OCI-LY7 (cell line): ENCODE measurements at regions not wholly inside any gene's neighbourhood (a gene's known extent, or its start where the extent isn't known, plus 50 kb on each side); places are given as distances from the start of the nearest gene placed in this dataset.
"Not testable (repeated sequence)": the region's sequence is repeated elsewhere in the genome, so short reads cannot be mapped to it uniquely, and the experiment has no call there.

Source experiments
- BruUV-seq: library from RNA; stranded (reverse); fragments of 400-500 nt; replicated peaks from 2 replicates; lab custom pipeline; 2021; lab: Mats Ljungman, UMichigan
- CTCF ChIA-PET: fragments of 300-600 bp; sonication (Branson Sonifier 250); formaldehyde crosslinking; loops from one replicate; lab custom pipeline; 2022; ENCODE audit warnings: antibody characterized with exemption; ENCODE audit not compliant: unreplicated experiment; lab: Charles Lee
- POLR2A ChIA-PET: fragments of 300-600 bp; sonication (Branson Sonifier 250); formaldehyde crosslinking; loops from one replicate; lab custom pipeline; 2022; ENCODE audit warnings: antibody characterized with exemption; lab: Charles Lee
- DNase-seq: peaks from one replicate; pipeline ENCODE4 v3.0.0-alpha.2; 2015; ENCODE audit warnings: low spot score
- H2AFZ ChIP-seq: fragments of 200-600 bp; sonication (generic), shearing (Covaris generic); 2 replicates; pipeline ENCODE4 v1.6.1; 2014; ENCODE audit warnings: mild to moderate bottlenecking, antibody characterized with exemption, low read length, moderate library complexity
- H3K27ac ChIP-seq: fragments of 200-600 bp; sonication (generic); 2 replicates; pipeline ENCODE4 v1.5.1; 2014; ENCODE audit warnings: mixed run types, low read depth, mild to moderate bottlenecking, moderate library complexity, low read length, inconsistent platforms; ENCODE audit not compliant: poor library complexity, severe bottlenecking
- H3K36me3 ChIP-seq: fragments of 200-600 bp; sonication (generic); 2 replicates; pipeline ENCODE4 v1.6.1; 2014; ENCODE audit warnings: mild to moderate bottlenecking, antibody characterized with exemption, low read length, moderate library complexity, mixed read lengths; ENCODE audit not compliant: insufficient read depth
- H3K4me1 ChIP-seq: fragments of 200-600 bp; sonication (generic); 2 replicates; pipeline ENCODE4 v1.5.1; 2014; ENCODE audit warnings: mild to moderate bottlenecking, low read length; ENCODE audit not compliant: insufficient read depth, poor library complexity, severe bottlenecking
- H3K4me2 ChIP-seq: fragments of 200-600 bp; sonication (generic); 2 replicates; pipeline ENCODE4 v1.6.1; 2014; ENCODE audit warnings: mild to moderate bottlenecking, low read length
- H3K4me3 ChIP-seq: fragments of 200-600 bp; sonication (generic); 2 replicates; pipeline ENCODE4 v1.5.1; 2014; ENCODE audit warnings: mild to moderate bottlenecking, low read depth, low read length; ENCODE audit not compliant: poor library complexity, severe bottlenecking
- H3K79me2 ChIP-seq: fragments of 200-600 bp; sonication (generic); 2 replicates; pipeline ENCODE4 v1.6.1; 2016; ENCODE audit warnings: low read depth, mild to moderate bottlenecking, low read length, moderate library complexity, mixed read lengths; ENCODE audit not compliant: insufficient read depth
- H3K9me2 ChIP-seq: fragments of 200-600 bp; sonication (generic); 2 replicates; pipeline ENCODE4 v1.6.1; 2016; ENCODE audit warnings: mild to moderate bottlenecking, low read length, mixed read lengths; ENCODE audit not compliant: insufficient read depth
- H3K9me3 ChIP-seq: fragments of 200-600 bp; sonication (generic); 2 replicates; pipeline ENCODE4 v1.6.1; 2014; ENCODE audit warnings: mild to moderate bottlenecking, mixed run types, low read length, mixed read lengths
- H4K20me1 ChIP-seq: fragments of 200-600 bp; sonication (generic); 2 replicates; pipeline ENCODE4 v1.6.1; 2014; ENCODE audit warnings: mild to moderate bottlenecking, antibody characterized with exemption, low read length, moderate library complexity, mixed read lengths; ENCODE audit not compliant: insufficient read depth
- EZH2phosphoT487 ChIP-seq: fragments of 200-600 bp; sonication (generic); IDR thresholded peaks from 2 replicates; pipeline ENCODE4 v1.6.1; 2018; ENCODE audit warnings: low read depth, borderline replicate concordance, mild to moderate bottlenecking, mixed run types, antibody characterized with exemption, low read length, moderate library complexity, mixed read lengths
- intact Hi-C: fragments of 100-400 bp; cut with micrococcal nuclease; formaldehyde crosslinking; loops from one replicate; pipeline ENCODE4 v1.10.0; 2022; ENCODE audit not compliant: unreplicated experiment
- TF ChIP-seq, protein P1 (sequence below): fragments of 200-600 bp; sonication (generic); conservative IDR thresholded peaks from 2 replicates; pipeline ENCODE4 v1.5.1; 2014; ENCODE audit warnings: mild to moderate bottlenecking, antibody characterized with exemption, low read length, moderate library complexity, mixed read lengths

DNA sequence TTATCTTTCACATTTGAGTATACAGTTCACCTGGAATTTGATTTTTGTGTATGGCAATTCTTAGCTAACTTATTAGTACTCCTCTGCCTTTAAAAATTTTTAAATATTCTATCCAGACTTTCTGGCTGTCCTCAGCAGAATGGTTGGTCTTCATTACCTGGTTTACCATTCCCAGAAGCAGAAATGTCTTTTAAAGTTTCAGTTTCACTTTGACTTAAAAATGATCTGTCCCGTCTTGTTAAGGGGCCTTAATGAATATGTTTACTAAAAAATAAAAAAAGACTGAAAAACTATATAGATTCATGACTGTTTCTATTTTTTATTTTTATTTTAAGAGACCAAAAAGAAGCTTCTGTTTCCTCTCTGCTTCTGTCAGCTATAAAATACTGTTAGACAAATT lies 70.5 kb upstream of the TNRC6B start:
- Histone ChIP-seq H3K36me3 (no peaks in the 10 kb centered on the region), H3K4me2 (peak overlapping the region; percentile 59), H3K79me2 (peaks cover 15% of the 10 kb centered on the region; the same call in 1 of the 2 replicates), H3K4me1 (peaks cover 16% of the 10 kb centered on the region), H3K9me2 (no peaks in the 10 kb centered on the region), H4K20me1 (no peaks in the 10 kb centered on the region), H2AFZ (peak overlapping the region; percentile 9; the same call in 1 of the 2 replicates), H3K27ac (no peak overlapping the region), H3K4me3 (peak overlapping the region; percentile 36), H3K9me3 (no peaks in the 10 kb centered on the region)
- CTCF ChIA-PET: no interaction called here
- no peak for DNase-seq
- no peak for TF ChIP-seq EZH2phosphoT487
- TF ChIP-seq, protein P1, sequence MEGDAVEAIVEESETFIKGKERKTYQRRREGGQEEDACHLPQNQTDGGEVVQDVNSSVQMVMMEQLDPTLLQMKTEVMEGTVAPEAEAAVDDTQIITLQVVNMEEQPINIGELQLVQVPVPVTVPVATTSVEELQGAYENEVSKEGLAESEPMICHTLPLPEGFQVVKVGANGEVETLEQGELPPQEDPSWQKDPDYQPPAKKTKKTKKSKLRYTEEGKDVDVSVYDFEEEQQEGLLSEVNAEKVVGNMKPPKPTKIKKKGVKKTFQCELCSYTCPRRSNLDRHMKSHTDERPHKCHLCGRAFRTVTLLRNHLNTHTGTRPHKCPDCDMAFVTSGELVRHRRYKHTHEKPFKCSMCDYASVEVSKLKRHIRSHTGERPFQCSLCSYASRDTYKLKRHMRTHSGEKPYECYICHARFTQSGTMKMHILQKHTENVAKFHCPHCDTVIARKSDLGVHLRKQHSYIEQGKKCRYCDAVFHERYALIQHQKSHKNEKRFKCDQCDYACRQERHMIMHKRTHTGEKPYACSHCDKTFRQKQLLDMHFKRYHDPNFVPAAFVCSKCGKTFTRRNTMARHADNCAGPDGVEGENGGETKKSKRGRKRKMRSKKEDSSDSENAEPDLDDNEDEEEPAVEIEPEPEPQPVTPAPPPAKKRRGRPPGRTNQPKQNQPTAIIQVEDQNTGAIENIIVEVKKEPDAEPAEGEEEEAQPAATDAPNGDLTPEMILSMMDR: no peak
- intact Hi-C loops: no loop called here
- POLR2A ChIA-PET: interaction anchor here (1.0 kb wide), 1 partner anchor 11 kb away, joined by 3 read pairs; no protein-coding TSS in a partner anchor
- no TSS peak for BruUV-seq

DNA sequence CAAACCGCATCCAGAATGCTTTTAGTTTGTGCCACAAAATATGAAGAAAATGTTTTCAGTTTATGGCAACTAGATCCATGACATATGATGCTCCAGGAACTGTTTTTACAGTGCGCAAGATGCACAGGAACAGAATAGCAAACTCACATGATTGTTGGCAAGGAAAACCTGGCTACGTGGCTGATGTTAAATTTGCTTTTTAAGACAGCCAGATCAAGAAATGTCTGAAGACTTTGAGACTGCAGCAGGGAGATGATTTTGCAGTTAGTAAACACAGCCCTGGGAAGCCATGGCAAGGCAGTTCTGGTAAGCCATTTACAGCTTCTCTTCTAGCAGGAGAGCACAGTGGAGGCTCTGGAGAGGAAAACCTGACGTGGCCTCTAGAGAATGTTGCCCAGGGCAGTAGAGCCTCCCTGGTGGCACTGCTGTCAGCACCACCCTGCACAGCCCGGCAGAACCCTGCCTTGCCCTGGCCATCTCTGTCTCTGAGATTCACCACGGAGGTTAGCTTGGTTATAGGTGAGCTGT lies 69.8 kb upstream of the TNRC6B start:
- DNase-seq: peak; percentile 9
- no peak overlapping the region for H3K27ac ChIP-seq
- H3K9me3 ChIP-seq: no peaks in the 10 kb centered on the region
- H3K4me2 ChIP-seq: peak overlapping the region; percentile 59
- ChIA-PET CTCF (no interaction called here), POLR2A (interaction anchor here (1.0 kb wide), 1 partner anchor 12 kb away, joined by 3 read pairs; no protein-coding TSS in a partner anchor)
- peak overlapping the region; percentile 36 for H3K4me3 ChIP-seq
- H3K9me2 ChIP-seq: no peaks in the 10 kb centered on the region
- no peaks in the 10 kb centered on the region for H3K36me3 ChIP-seq
- peak overlapping the region; percentile 9; the same call in 1 of the 2 replicates for H2AFZ ChIP-seq
- intact Hi-C loops: no loop called here
- H3K79me2 ChIP-seq: peaks cover 15% of the 10 kb centered on the region; the same call in 1 of the 2 replicates
- no TSS peak for BruUV-seq
- TF ChIP-seq, protein P1: no peak
- TF ChIP-seq EZH2phosphoT487: no peak
- no peaks in the 10 kb centered on the region for H4K20me1 ChIP-seq
- H3K4me1 ChIP-seq: peaks cover 16% of the 10 kb centered on the region

DNA sequence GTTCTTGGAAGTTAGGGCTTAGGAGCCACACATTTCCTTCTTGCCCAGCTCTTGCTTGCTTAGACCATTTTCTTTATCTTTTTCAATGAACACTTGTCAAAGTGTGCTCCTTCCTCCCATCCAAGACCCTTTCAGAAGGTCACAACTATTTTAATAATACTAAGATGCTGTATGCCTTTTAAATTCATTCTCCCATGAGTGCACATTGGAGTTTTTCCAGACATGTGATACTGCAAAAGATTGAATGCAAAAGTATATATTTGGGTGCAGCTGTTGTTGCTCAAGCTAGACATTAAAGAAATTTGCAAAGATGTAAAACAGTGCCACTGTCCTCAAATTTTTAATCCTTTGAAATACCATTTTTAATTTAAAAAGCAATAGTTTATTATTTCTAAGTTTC lies 69.3 kb upstream of the TNRC6B start:
- no peak overlapping the region for H3K27ac ChIP-seq
- no peak for DNase-seq
- peak overlapping the region; percentile 59 for H3K4me2 ChIP-seq
- CTCF ChIA-PET: no interaction called here
- no peaks in the 10 kb centered on the region for H3K9me2 ChIP-seq
- H3K4me3 ChIP-seq: no peak overlapping the region
- peaks cover 16% of the 10 kb centered on the region for H3K4me1 ChIP-seq
- H4K20me1 ChIP-seq: no peaks in the 10 kb centered on the region
- peaks cover 15% of the 10 kb centered on the region; the same call in 1 of the 2 replicates for H3K79me2 ChIP-seq
- TF ChIP-seq, protein P1: no peak
- TF ChIP-seq EZH2phosphoT487: no peak
- no peaks in the 10 kb centered on the region for H3K36me3 ChIP-seq
- POLR2A ChIA-PET: no interaction called here
- no peak overlapping the region for H2AFZ ChIP-seq
- intact Hi-C loops: no loop called here
- H3K9me3 ChIP-seq: no peaks in the 10 kb centered on the region
- BruUV-seq: no TSS peak

DNA sequence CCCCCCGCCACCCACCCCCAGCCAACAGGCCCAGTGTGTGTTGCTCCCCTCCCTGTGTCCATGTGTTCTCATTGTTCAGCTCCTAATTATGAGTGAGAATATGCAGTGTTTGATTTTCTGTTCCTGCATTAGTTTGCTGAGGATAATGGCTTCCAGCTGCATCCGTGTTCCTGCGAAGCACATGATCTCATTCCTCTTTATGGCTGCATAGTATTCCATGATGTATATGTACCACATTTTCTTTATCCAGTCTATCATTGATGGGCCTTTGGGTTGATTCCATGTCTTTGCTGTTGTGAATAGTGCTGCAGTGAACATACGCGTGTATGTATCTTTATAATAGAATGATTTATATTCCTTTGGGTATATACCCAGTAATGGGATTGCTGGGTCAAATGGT lies 68.8 kb upstream of the TNRC6B start:
- H3K4me2 ChIP-seq, BruUV-seq, H2AFZ ChIP-seq, H3K9me3 ChIP-seq, H3K4me3 ChIP-seq, H3K36me3 ChIP-seq, CTCF ChIA-PET, H4K20me1 ChIP-seq, H3K27ac ChIP-seq, POLR2A ChIA-PET, DNase-seq, H3K9me2 ChIP-seq, intact Hi-C loops: not testable (repeated sequence)
- Histone ChIP-seq H3K4me1 (peaks cover 16% of the 10 kb centered on the region), H3K79me2 (peaks cover 15% of the 10 kb centered on the region; the same call in 1 of the 2 replicates)
